ENCODE measurements at regions not wholly inside any gene's neighbourhood (a gene's known extent, or its start where the extent isn't known, plus 50 kb on each side); places are given as distances from the start of the nearest gene placed in this dataset.

GRCh38 chr4:18859468-18859867 lies 837.9 kb upstream of the LCORL start:
- Histone ChIP-seq H3K27ac (ENCODE audit: low read depth in 2 of 2, low read length in 2 of 2) (no peak overlapping the region), H3K27me3 (ENCODE audit: control insufficient read depth in 2 of 2, insufficient read depth in 2 of 2, low read length in 2 of 2) (no peaks in the 10 kb centered on the region), H3K36me3 (ENCODE audit: control insufficient read depth in 2 of 2, insufficient read depth in 2 of 2, low read length in 2 of 2) (no peaks in the 10 kb centered on the region), H3K4me3 (ENCODE audit: low read length in 2 of 2) (no peak overlapping the region), H3K9me3 (ENCODE audit: control insufficient read depth in 2 of 2, low read length in 2 of 2) (no peaks in the 10 kb centered on the region), H3K4me1 (ENCODE audit: control insufficient read depth in 2 of 2, insufficient read depth in 2 of 2, low read length in 2 of 2) (no peaks in the 10 kb centered on the region), H3K9ac (ENCODE audit: low read depth in 1 of 2, low read length in 2 of 2) (no peak overlapping the region)

- Histone ChIP-seq H3K36me3 (ENCODE audit: control insufficient read depth in 2 of 2, insufficient read depth in 2 of 2, low read length in 2 of 2) (no peaks in the 10 kb centered on the region), H3K27me3 (ENCODE audit: control insufficient read depth in 2 of 2, insufficient read depth in 2 of 2, low read length in 2 of 2) (no peaks in the 10 kb centered on the region), H3K4me1 (ENCODE audit: control insufficient read depth in 2 of 2, insufficient read depth in 2 of 2, low read length in 2 of 2) (no peaks in the 10 kb centered on the region), H3K27ac (ENCODE audit: low read depth in 2 of 2, low read length in 2 of 2) (no peak overlapping the region), H3K9ac (ENCODE audit: low read depth in 1 of 2, low read length in 2 of 2) (no peak overlapping the region), H3K9me3 (ENCODE audit: control insufficient read depth in 2 of 2, low read length in 2 of 2) (no peaks in the 10 kb centered on the region), H3K4me3 (ENCODE audit: low read length in 2 of 2) (no peak overlapping the region)
These were observed 836.8 kb upstream of the LCORL start for GRCh38 chr4:18858229-18858922.

- H3K27me3 ChIP-seq (ENCODE audit: control insufficient read depth in 2 of 2, insufficient read depth in 2 of 2, low read length in 2 of 2): no peaks in the 10 kb centered on the region
- no peaks in the 10 kb centered on the region for H3K9me3 ChIP-seq (ENCODE audit: control insufficient read depth in 2 of 2, low read length in 2 of 2)
- H3K36me3 ChIP-seq (ENCODE audit: control insufficient read depth in 2 of 2, insufficient read depth in 2 of 2, low read length in 2 of 2): no peaks in the 10 kb centered on the region
- H3K4me1 ChIP-seq (ENCODE audit: control insufficient read depth in 2 of 2, insufficient read depth in 2 of 2, low read length in 2 of 2): no peaks in the 10 kb centered on the region
- no peak overlapping the region for H3K27ac ChIP-seq (ENCODE audit: low read depth in 2 of 2, low read length in 2 of 2)
- H3K9ac ChIP-seq (ENCODE audit: low read depth in 1 of 2, low read length in 2 of 2): no peak overlapping the region
- no peak overlapping the region for H3K4me3 ChIP-seq (ENCODE audit: low read length in 2 of 2)
These were observed 829.3 kb upstream of the LCORL start for GRCh38 chr4:18850867-18851266.

- Histone ChIP-seq H3K9me3 (ENCODE audit: control insufficient read depth in 2 of 2, low read length in 2 of 2) (peaks cover 0 to 2% of the 10 kb centered on the region in 2 donors), H3K36me3 (ENCODE audit: control insufficient read depth in 2 of 2, insufficient read depth in 2 of 2, low read length in 2 of 2) (no peaks in the 10 kb centered on the region), H3K9ac (ENCODE audit: low read depth in 1 of 2, low read length in 2 of 2) (no peak overlapping the region), H3K4me1 (ENCODE audit: control insufficient read depth in 2 of 2, insufficient read depth in 2 of 2, low read length in 2 of 2) (no peaks in the 10 kb centered on the region), H3K4me3 (ENCODE audit: low read length in 2 of 2) (no peak overlapping the region), H3K27ac (ENCODE audit: low read depth in 2 of 2, low read length in 2 of 2) (no peak overlapping the region), H3K27me3 (ENCODE audit: control insufficient read depth in 2 of 2, insufficient read depth in 2 of 2, low read length in 2 of 2) (no peaks in the 10 kb centered on the region)
These were observed 825.8 kb upstream of the LCORL start for GRCh38 chr4:18847249-18847890.

GRCh38 chr4:18846313-18846712 lies 824.8 kb upstream of the LCORL start:
- Histone ChIP-seq H3K9me3 (ENCODE audit: control insufficient read depth in 2 of 2, low read length in 2 of 2) (peaks cover 0 to 2% of the 10 kb centered on the region in 2 donors), H3K27ac (ENCODE audit: low read depth in 2 of 2, low read length in 2 of 2) (no peak overlapping the region), H3K4me3 (ENCODE audit: low read length in 2 of 2) (no peak overlapping the region), H3K9ac (ENCODE audit: low read depth in 1 of 2, low read length in 2 of 2) (no peak overlapping the region), H3K27me3 (ENCODE audit: control insufficient read depth in 2 of 2, insufficient read depth in 2 of 2, low read length in 2 of 2) (no peaks in the 10 kb centered on the region), H3K4me1 (ENCODE audit: control insufficient read depth in 2 of 2, insufficient read depth in 2 of 2, low read length in 2 of 2) (no peaks in the 10 kb centered on the region), H3K36me3 (ENCODE audit: control insufficient read depth in 2 of 2, insufficient read depth in 2 of 2, low read length in 2 of 2) (no peaks in the 10 kb centered on the region)

- Histone ChIP-seq H3K4me1 (ENCODE audit: control insufficient read depth in 2 of 2, insufficient read depth in 2 of 2, low read length in 2 of 2) (no peaks in the 10 kb centered on the region), H3K4me3 (ENCODE audit: low read length in 2 of 2) (no peak overlapping the region), H3K27me3 (ENCODE audit: control insufficient read depth in 2 of 2, insufficient read depth in 2 of 2, low read length in 2 of 2) (no peaks in the 10 kb centered on the region), H3K9ac (ENCODE audit: low read depth in 1 of 2, low read length in 2 of 2) (no peak overlapping the region), H3K27ac (ENCODE audit: low read depth in 2 of 2, low read length in 2 of 2) (no peak overlapping the region), H3K36me3 (ENCODE audit: control insufficient read depth in 2 of 2, insufficient read depth in 2 of 2, low read length in 2 of 2) (no peaks in the 10 kb centered on the region), H3K9me3 (ENCODE audit: control insufficient read depth in 2 of 2, low read length in 2 of 2) (peaks cover 0 to 2% of the 10 kb centered on the region in 2 donors)
These were observed 823.2 kb upstream of the LCORL start for GRCh38 chr4:18844726-18845125.

GRCh38 chr4:18842431-18842830 lies 820.9 kb upstream of the LCORL start:
- Histone ChIP-seq H3K4me3 (ENCODE audit: low read length in 2 of 2) (no peak overlapping the region), H3K27ac (ENCODE audit: low read depth in 2 of 2, low read length in 2 of 2) (no peak overlapping the region), H3K9me3 (ENCODE audit: control insufficient read depth in 2 of 2, low read length in 2 of 2) (peaks cover 0 to 2% of the 10 kb centered on the region in 2 donors), H3K36me3 (ENCODE audit: control insufficient read depth in 2 of 2, insufficient read depth in 2 of 2, low read length in 2 of 2) (no peaks in the 10 kb centered on the region), H3K27me3 (ENCODE audit: control insufficient read depth in 2 of 2, insufficient read depth in 2 of 2, low read length in 2 of 2) (no peaks in the 10 kb centered on the region), H3K4me1 (ENCODE audit: control insufficient read depth in 2 of 2, insufficient read depth in 2 of 2, low read length in 2 of 2) (no peaks in the 10 kb centered on the region), H3K9ac (ENCODE audit: low read depth in 1 of 2, low read length in 2 of 2) (no peak overlapping the region)

GRCh38 chr4:18840481-18840880 lies 818.9 kb upstream of the LCORL start:
- no peak overlapping the region for H3K27ac ChIP-seq (ENCODE audit: low read depth in 2 of 2, low read length in 2 of 2)
- no peaks in the 10 kb centered on the region for H3K36me3 ChIP-seq (ENCODE audit: control insufficient read depth in 2 of 2, insufficient read depth in 2 of 2, low read length in 2 of 2)
- no peak overlapping the region for H3K4me3 ChIP-seq (ENCODE audit: low read length in 2 of 2)
- H3K9me3 ChIP-seq (ENCODE audit: control insufficient read depth in 2 of 2, low read length in 2 of 2): peaks cover 0 to 2% of the 10 kb centered on the region in 2 donors
- H3K27me3 ChIP-seq (ENCODE audit: control insufficient read depth in 2 of 2, insufficient read depth in 2 of 2, low read length in 2 of 2): no peaks in the 10 kb centered on the region
- no peaks in the 10 kb centered on the region for H3K4me1 ChIP-seq (ENCODE audit: control insufficient read depth in 2 of 2, insufficient read depth in 2 of 2, low read length in 2 of 2)
- H3K9ac ChIP-seq (ENCODE audit: low read depth in 1 of 2, low read length in 2 of 2): no peak overlapping the region

GRCh38 chr4:18816228-18816895 lies 794.8 kb upstream of the LCORL start:
- H3K36me3 ChIP-seq (ENCODE audit: control insufficient read depth in 2 of 2, insufficient read depth in 2 of 2, low read length in 2 of 2): no peaks in the 10 kb centered on the region
- H3K27me3 ChIP-seq (ENCODE audit: control insufficient read depth in 2 of 2, insufficient read depth in 2 of 2, low read length in 2 of 2): no peaks in the 10 kb centered on the region
- H3K9me3 ChIP-seq (ENCODE audit: control insufficient read depth in 2 of 2, low read length in 2 of 2): no peaks in the 10 kb centered on the region
- H3K4me3 ChIP-seq (ENCODE audit: low read length in 2 of 2): no peak overlapping the region
- H3K4me1 ChIP-seq (ENCODE audit: control insufficient read depth in 2 of 2, insufficient read depth in 2 of 2, low read length in 2 of 2): no peaks in the 10 kb centered on the region
- H3K9ac ChIP-seq (ENCODE audit: low read depth in 1 of 2, low read length in 2 of 2): no peak overlapping the region
- H3K27ac ChIP-seq (ENCODE audit: low read depth in 2 of 2, low read length in 2 of 2): no peak overlapping the region

GRCh38 chr4:18815779-18816173 lies 794.2 kb upstream of the LCORL start:
- H3K9me3 ChIP-seq (ENCODE audit: control insufficient read depth in 2 of 2, low read length in 2 of 2): no peaks in the 10 kb centered on the region
- no peaks in the 10 kb centered on the region for H3K36me3 ChIP-seq (ENCODE audit: control insufficient read depth in 2 of 2, insufficient read depth in 2 of 2, low read length in 2 of 2)
- no peaks in the 10 kb centered on the region for H3K4me1 ChIP-seq (ENCODE audit: control insufficient read depth in 2 of 2, insufficient read depth in 2 of 2, low read length in 2 of 2)
- no peak overlapping the region for H3K4me3 ChIP-seq (ENCODE audit: low read length in 2 of 2)
- H3K27me3 ChIP-seq (ENCODE audit: control insufficient read depth in 2 of 2, insufficient read depth in 2 of 2, low read length in 2 of 2): no peaks in the 10 kb centered on the region
- H3K9ac ChIP-seq (ENCODE audit: low read depth in 1 of 2, low read length in 2 of 2): no peak overlapping the region
- H3K27ac ChIP-seq (ENCODE audit: low read depth in 2 of 2, low read length in 2 of 2): no peak overlapping the region

Measured in mucosa of rectum (tissue), 2 donors.